Small intestine (tissue), 7 donors: ENCODE measurements at regions not wholly inside any gene's neighbourhood (a gene's known extent, or its start where the extent isn't known, plus 50 kb on each side); places are given as distances from the start of the nearest gene placed in this dataset.

Source experiments
- DNase-seq, 2 donors: peaks; one replicate each; pipeline versions ENCODE4 v3.0.0 to v3.0.0-alpha.2; 2013
- FAIRE-seq: peaks from 2 replicates; lab custom pipeline; 2012; peaks lifted over from hg19 to GRCh38; lab: Jason Lieb, UNC
- H3K27ac ChIP-seq, 3 donors: one replicate each; pipeline ENCODE4 v1.5.1; 2013; ENCODE audit warnings: low read length in 2 of 3, mild to moderate bottlenecking in 2 of 3, control low read depth in 1 of 3, inconsistent platforms in 1 of 3, low read depth in 1 of 3, moderate library complexity in 1 of 3
- H3K27me3 ChIP-seq, 3 donors: one replicate each; pipeline ENCODE4 v1.6.1; 2013; ENCODE audit warnings: low read length in 3 of 3, inconsistent platforms in 1 of 3; ENCODE audit not compliant: control insufficient read depth in 3 of 3, insufficient read depth in 3 of 3
- H3K36me3 ChIP-seq, 3 donors: one replicate each; pipeline ENCODE4 v1.6.1; 2013; ENCODE audit warnings: low read length in 3 of 3, inconsistent platforms in 1 of 3, low read depth in 1 of 3, mild to moderate bottlenecking in 1 of 3, moderate library complexity in 1 of 3; ENCODE audit not compliant: control insufficient read depth in 3 of 3, insufficient read depth in 2 of 3
- H3K4me1 ChIP-seq, 3 donors: one replicate each; pipeline ENCODE4 v1.6.1; 2013; ENCODE audit warnings: low read length in 2 of 3, inconsistent platforms in 1 of 3, low read depth in 1 of 3, mild to moderate bottlenecking in 1 of 3, moderate library complexity in 1 of 3; ENCODE audit not compliant: control insufficient read depth in 3 of 3, insufficient read depth in 2 of 3
- H3K4me3 ChIP-seq, 3 donors: one replicate each; pipeline ENCODE4 v1.5.1; 2013; ENCODE audit warnings: low read length in 3 of 3, control low read depth in 1 of 3, inconsistent platforms in 1 of 3, low read depth in 1 of 3, mild to moderate bottlenecking in 1 of 3, moderate library complexity in 1 of 3
- H3K9me3 ChIP-seq, 2 donors: one replicate each; pipeline ENCODE4 v1.6.1; 2013; ENCODE audit warnings: low read depth in 1 of 2, low read length in 1 of 2; ENCODE audit not compliant: control insufficient read depth in 2 of 2, insufficient read depth in 1 of 2
- WGBS, 3 donors: extraction: QIAGEN DNeasy Blood & Tissue Kit; methylation state at CpG; one replicate each; pipeline ENCODE4 v1.1.7; 2013; 5-methylcytosine and 5-hydroxymethylcytosine counted together
- donor health status: healthy with polysubstance abuse.
- donor health status: control.
- donor health status: control.
- donor health status: Bipolar disorder and iron deficiency.
- donor health status: healthy.

- no peaks in the 10 kb centered on the region for H3K27me3 ChIP-seq
- H3K27ac ChIP-seq, result no peak overlapping the region
- no peaks in the 10 kb centered on the region for H3K9me3 ChIP-seq
- no peak for FAIRE-seq
- peaks cover 0 to 10% (median 0%) of the 10 kb centered on the region in 3 donors for H3K4me1 ChIP-seq
- peaks cover 0 to 4% (median 0%) of the 10 kb centered on the region in 3 donors for H3K36me3 ChIP-seq
- DNase-seq, result no peak
- H3K4me3 ChIP-seq, result no peak overlapping the region
- WGBS, 3 donors, result 62 to 74% (median 66%) methylated on average over 34 of the region's 34 CpGs
These were observed 165.0 kb upstream of the RTL1 start for GRCh38 chr14:101068313-101069227.

DNA sequence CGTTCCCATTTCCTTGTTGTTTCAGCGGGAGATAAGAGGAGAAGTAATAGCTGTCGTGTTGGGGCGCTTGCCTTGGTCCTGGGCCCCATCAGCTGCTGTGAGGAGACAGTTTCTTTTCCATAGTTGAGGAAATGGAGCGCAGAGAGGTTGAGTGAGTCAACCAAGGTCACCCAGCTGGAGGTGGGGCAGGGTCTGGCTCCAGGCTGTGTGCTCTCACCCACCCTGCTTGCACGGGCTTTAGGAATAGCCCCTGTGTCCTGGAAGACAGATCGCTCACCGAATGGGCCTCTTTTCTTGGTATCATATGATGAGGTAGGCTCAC lies 165.7 kb upstream of the RTL1 start:
- H3K27me3 ChIP-seq, result no peaks in the 10 kb centered on the region
- 70 to 81% (median 78%) methylated on average over 8 of the region's 8 CpGs for WGBS, 3 donors
- H3K4me3 ChIP-seq, result no peak overlapping the region
- no peak for FAIRE-seq
- H3K4me1 ChIP-seq, result peaks cover 0 to 11% (median 0%) of the 10 kb centered on the region in 3 donors
- no peaks in the 10 kb centered on the region for H3K9me3 ChIP-seq
- H3K36me3 ChIP-seq, result peaks cover 0 to 4% (median 0%) of the 10 kb centered on the region in 3 donors
- no peak for DNase-seq
- H3K27ac ChIP-seq, result no peak overlapping the region

DNA sequence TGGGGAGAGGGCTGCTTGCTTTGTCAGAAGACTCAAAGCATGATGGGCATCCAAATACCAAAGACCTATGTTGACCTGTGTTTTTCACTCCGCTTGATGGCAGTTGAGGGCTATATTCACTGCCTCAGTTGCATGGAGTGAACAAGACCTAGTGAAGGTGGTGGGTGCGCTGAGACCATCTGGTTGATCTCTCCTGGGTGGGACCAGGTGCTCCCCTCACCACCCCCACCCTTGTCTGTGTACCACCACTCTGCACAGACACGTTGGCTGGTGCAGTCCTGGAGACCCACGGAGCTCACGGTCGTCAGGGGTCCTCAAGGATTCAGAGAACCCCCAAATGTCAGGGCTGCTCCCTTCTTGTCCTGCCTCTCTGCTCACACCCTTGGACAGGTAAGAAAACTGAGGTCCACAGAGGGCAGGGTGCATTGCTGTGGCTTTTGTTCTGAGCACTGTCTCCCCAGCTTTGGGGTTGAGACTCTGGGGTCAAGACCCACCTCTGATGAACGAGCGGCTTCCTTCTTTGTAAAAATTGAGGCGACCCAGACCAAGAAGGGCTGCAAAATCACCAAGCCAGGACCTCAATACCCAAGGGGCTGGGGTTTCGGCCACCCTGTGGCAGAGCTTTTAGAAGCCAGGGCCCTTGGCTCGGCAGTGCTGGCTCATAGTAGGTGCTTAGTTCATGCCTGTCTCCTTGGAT lies 166.3 kb upstream of the RTL1 start:
- peaks cover 0 to 4% (median 0%) of the 10 kb centered on the region in 3 donors for H3K36me3 ChIP-seq
- DNase-seq (no peak), FAIRE-seq (no peak)
- peaks cover 0 to 11% (median 0%) of the 10 kb centered on the region in 3 donors for H3K4me1 ChIP-seq
- no peak overlapping the region for H3K27ac ChIP-seq
- H3K4me3 ChIP-seq, result no peak overlapping the region
- 85 to 90% (median 90%) methylated on average over 11 of the region's 11 CpGs for WGBS, 3 donors
- no peaks in the 10 kb centered on the region for H3K27me3 ChIP-seq
- H3K9me3 ChIP-seq, result no peaks in the 10 kb centered on the region

DNA sequence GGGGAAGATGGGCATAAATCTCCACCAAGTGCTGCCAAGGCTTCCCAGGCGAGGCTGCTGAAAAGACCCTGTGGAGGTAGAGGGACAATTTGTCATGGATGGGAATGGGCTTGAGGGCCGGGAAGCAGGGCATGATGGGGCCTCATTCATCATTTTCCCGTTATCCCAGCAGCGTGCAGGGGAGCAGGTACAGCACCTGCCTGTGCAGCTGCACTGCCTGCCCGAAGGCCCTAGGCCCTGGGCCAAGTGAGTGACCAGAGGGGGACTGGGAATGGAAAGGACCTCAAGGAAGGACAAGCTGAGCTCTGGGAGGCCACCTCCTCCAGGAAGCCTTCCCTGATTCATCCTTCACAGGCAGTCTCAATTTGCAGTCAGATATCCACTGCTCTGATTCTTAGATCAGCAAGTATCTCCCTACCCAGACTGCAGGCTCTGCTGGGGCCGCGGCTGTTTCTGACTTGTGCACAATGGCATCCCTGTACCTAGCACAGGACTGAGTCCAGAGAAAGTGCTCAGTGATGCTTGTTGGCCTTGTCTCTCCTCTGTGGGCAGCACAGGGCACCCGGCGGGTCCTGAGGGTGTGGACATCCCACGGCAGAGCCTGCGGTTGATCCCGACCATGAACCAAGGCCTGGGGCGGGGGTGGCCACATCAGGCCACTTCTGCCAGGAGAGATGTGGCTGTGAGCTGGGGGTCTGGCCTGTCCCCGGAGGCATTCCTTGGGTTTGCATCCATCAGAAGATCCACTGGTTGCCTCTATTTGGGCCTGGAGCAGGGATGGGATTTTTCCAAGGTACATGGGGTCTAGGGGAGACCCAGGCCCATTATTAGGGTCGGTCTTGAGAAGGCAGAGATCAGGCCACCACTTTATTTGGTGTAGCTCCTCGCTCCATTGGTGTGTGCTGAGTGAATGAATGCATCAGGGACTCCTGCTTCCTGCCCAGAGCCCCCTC lies 167.3 kb upstream of the RTL1 start:
- DNase-seq (no peak), FAIRE-seq (no peak)
- Histone ChIP-seq H3K4me1 (peaks cover 0 to 11% (median 0%) of the 10 kb centered on the region in 3 donors), H3K4me3 (no peak overlapping the region), H3K9me3 (no peaks in the 10 kb centered on the region), H3K27me3 (peaks cover 0 to under 1% (median under 1%) of the 10 kb centered on the region in 3 donors), H3K36me3 (peaks cover 0 to 4% (median 0%) of the 10 kb centered on the region in 3 donors), H3K27ac (no peak overlapping the region)
- 76 to 88% (median 80%) methylated on average over 16 of the region's 16 CpGs for WGBS, 3 donors

GRCh38 chr14:101071493-101071906 lies 168.0 kb upstream of the RTL1 start:
- peaks cover 6 to 7% (median 7%) of the 10 kb centered on the region in 3 donors for H3K27me3 ChIP-seq
- H3K4me3 ChIP-seq, result no peak overlapping the region
- no peak overlapping the region for H3K27ac ChIP-seq
- H3K9me3 ChIP-seq, result no peaks in the 10 kb centered on the region
- H3K4me1 ChIP-seq, result peaks cover 0 to 11% (median 0%) of the 10 kb centered on the region in 3 donors
- H3K36me3 ChIP-seq, result peaks cover 0 to 4% (median 0%) of the 10 kb centered on the region in 3 donors
- FAIRE-seq, result no peak
- no peak for DNase-seq
- 70 to 86% (median 75%) methylated on average over 12 of the region's 12 CpGs for WGBS, 3 donors

GRCh38 chr14:101072070-101072469 lies 168.5 kb upstream of the RTL1 start:
- Histone ChIP-seq H3K9me3 (no peaks in the 10 kb centered on the region), H3K4me1 (peaks cover 0 to 13% (median 0%) of the 10 kb centered on the region in 3 donors), H3K27ac (no peak overlapping the region), H3K27me3 (peaks cover 7 to 13% (median 9%) of the 10 kb centered on the region in 3 donors), H3K4me3 (no peak overlapping the region), H3K36me3 (peaks cover 0 to 4% (median 0%) of the 10 kb centered on the region in 3 donors)
- DNase-seq (no peak), FAIRE-seq (no peak)
- WGBS, 3 donors, result 68 to 78% (median 68%) methylated on average over 10 of the region's 10 CpGs

GRCh38 chr14:101072531-101072930 lies 169.0 kb upstream of the RTL1 start:
- H3K27ac ChIP-seq, result no peak overlapping the region
- H3K36me3 ChIP-seq, result peaks cover 0 to 4% (median 0%) of the 10 kb centered on the region in 3 donors
- H3K27me3 ChIP-seq, result peaks cover 7 to 17% (median 9%) of the 10 kb centered on the region in 3 donors
- FAIRE-seq, result no peak
- DNase-seq, result no peak
- H3K9me3 ChIP-seq, result no peaks in the 10 kb centered on the region
- H3K4me3 ChIP-seq, result no peak overlapping the region
- 75 to 80% (median 79%) methylated on average over 16 of the region's 16 CpGs for WGBS, 3 donors
- H3K4me1 ChIP-seq, result peaks cover 0 to 14% (median 0%) of the 10 kb centered on the region in 3 donors
